Caco-2 (cell line): ENCODE measurements at regions not wholly inside any gene's neighbourhood (a gene's known extent, or its start where the extent isn't known, plus 50 kb on each side); places are given as distances from the start of the nearest gene placed in this dataset.

Experiments used
- BruUV-seq: library from RNA; stranded (reverse); fragments of 400-500 nt; replicated peaks from 2 replicates; lab custom pipeline; 2021; lab: Mats Ljungman, UMichigan
- CTCF ChIA-PET: fragments of 300-600 bp; sonication (Branson Sonifier 250); formaldehyde crosslinking; loops from one replicate; lab custom pipeline; 2022; ENCODE audit warnings: antibody characterized with exemption; lab: Charles Lee
- POLR2A ChIA-PET: fragments of 300-600 bp; sonication (Branson Sonifier 250); formaldehyde crosslinking; loops from one replicate; lab custom pipeline; 2022; ENCODE audit warnings: antibody characterized with exemption; lab: Charles Lee
- DNase-seq, 2 experiments: peaks; one replicate each; pipeline versions ENCODE4 v3.0.0 to v3.0.0-alpha.2; 2020 to 2022
- H3K27me3 ChIP-seq: replicated peaks from 2 replicates; pipeline ENCODE4 v1.6.0; 2011; ENCODE audit warnings: low read length; ENCODE audit not compliant: control insufficient read depth, insufficient read depth
- H3K36me3 ChIP-seq: 2 replicates; pipeline ENCODE4 v1.5.1; 2011; ENCODE audit warnings: low read length; ENCODE audit not compliant: control insufficient read depth, insufficient read depth
- H3K4me1 ChIP-seq: fragments of 250-450 bp; sonication (Bioruptor Pico); 2 replicates; pipeline ENCODE4 v1.5.1; 2020; ENCODE audit warnings: mild to moderate bottlenecking
- H3K4me3 ChIP-seq: 2 replicates; pipeline ENCODE4 v1.5.1; 2011; ENCODE audit warnings: low read depth, mild to moderate bottlenecking, control low read depth, low read length
- H3K9me3 ChIP-seq: fragments of 250-450 bp; sonication (Bioruptor Pico); 2 replicates; pipeline ENCODE4 v1.5.1; 2020; ENCODE audit warnings: mild to moderate bottlenecking, moderate library complexity
- H3K27ac Mint-ChIP-seq: one replicate; pipeline ENCODE4 v1.8.0; 2022; ENCODE audit warnings: mixed read lengths; ENCODE audit not compliant: unreplicated experiment
- H3K27me3 Mint-ChIP-seq: one replicate; pipeline ENCODE4 v1.8.0; 2022; ENCODE audit warnings: mixed read lengths; ENCODE audit not compliant: insufficient read depth, unreplicated experiment
- H3K36me3 Mint-ChIP-seq: one replicate; pipeline ENCODE4 v1.8.0; 2022; ENCODE audit warnings: mild to moderate bottlenecking, mixed read lengths; ENCODE audit not compliant: insufficient read depth, unreplicated experiment
- H3K4me1 Mint-ChIP-seq: one replicate; pipeline ENCODE4 v1.8.0; 2022; ENCODE audit warnings: low read depth, mixed read lengths; ENCODE audit not compliant: unreplicated experiment
- H3K4me3 Mint-ChIP-seq: one replicate; pipeline ENCODE4 v1.8.0; 2022; ENCODE audit warnings: mild to moderate bottlenecking, moderate library complexity, mixed read lengths; ENCODE audit not compliant: unreplicated experiment
- H3K9me3 Mint-ChIP-seq: one replicate; pipeline ENCODE4 v1.8.0; 2022; ENCODE audit warnings: mixed read lengths; ENCODE audit not compliant: unreplicated experiment
- CTCF ChIP-seq, 2 experiments: fragments of 200-600 bp in 1 of 2; IDR thresholded peaks; 1 replicate in 1 of 2; 2 replicates in 1 of 2; pipeline versions ENCODE4 v1.5.1 to v1.8.0; 2011 to 2022; ENCODE audit warnings: antibody characterized with exemption in 1 of 2, control low read depth in 1 of 2, inconsistent platforms in 1 of 2, low read depth in 1 of 2, low read length in 1 of 2, mild to moderate bottlenecking in 1 of 2, moderate library complexity in 1 of 2; ENCODE audit not compliant: insufficient read depth in 1 of 2, severe bottlenecking in 1 of 2, unreplicated experiment in 1 of 2
- intact Hi-C: fragments of 100-400 bp; cut with micrococcal nuclease; formaldehyde crosslinking; loops from one replicate; pipeline ENCODE4 v1.10.0; 2022; ENCODE audit not compliant: unreplicated experiment

- no peaks in the 10 kb centered on the region for H3K9me3 Mint-ChIP-seq
- no peaks in the 10 kb centered on the region for H3K9me3 ChIP-seq
- H3K4me3 ChIP-seq, result no peak overlapping the region
- H3K4me1 ChIP-seq, result no peaks in the 10 kb centered on the region
- ChIA-PET POLR2A (no interaction called here), CTCF (no interaction called here)
- no peak for TF ChIP-seq CTCF (IDR thresholded peaks at IDR 0.05; ENCODE audit: insufficient read depth in 1 of 2, low read depth in 1 of 2, low read length in 1 of 2, severe bottlenecking in 1 of 2, unreplicated experiment in 1 of 2)
- H3K4me1 Mint-ChIP-seq, result no peaks in the 10 kb centered on the region
- BruUV-seq, result no TSS peak
- intact Hi-C loops, result no loop called here
- peaks cover 27% of the 10 kb centered on the region for H3K27me3 Mint-ChIP-seq
- no peaks in the 10 kb centered on the region for H3K36me3 Mint-ChIP-seq
- H3K36me3 ChIP-seq, result no peaks in the 10 kb centered on the region
- no peak overlapping the region for H3K27ac Mint-ChIP-seq
- H3K27me3 ChIP-seq, result no peaks in the 10 kb centered on the region
- DNase-seq, result no peak
- no peak overlapping the region for H3K4me3 Mint-ChIP-seq
Observed at GRCh38 chr10:69742356-69742695, 59.4 kb upstream of the COL13A1 start.

DNA sequence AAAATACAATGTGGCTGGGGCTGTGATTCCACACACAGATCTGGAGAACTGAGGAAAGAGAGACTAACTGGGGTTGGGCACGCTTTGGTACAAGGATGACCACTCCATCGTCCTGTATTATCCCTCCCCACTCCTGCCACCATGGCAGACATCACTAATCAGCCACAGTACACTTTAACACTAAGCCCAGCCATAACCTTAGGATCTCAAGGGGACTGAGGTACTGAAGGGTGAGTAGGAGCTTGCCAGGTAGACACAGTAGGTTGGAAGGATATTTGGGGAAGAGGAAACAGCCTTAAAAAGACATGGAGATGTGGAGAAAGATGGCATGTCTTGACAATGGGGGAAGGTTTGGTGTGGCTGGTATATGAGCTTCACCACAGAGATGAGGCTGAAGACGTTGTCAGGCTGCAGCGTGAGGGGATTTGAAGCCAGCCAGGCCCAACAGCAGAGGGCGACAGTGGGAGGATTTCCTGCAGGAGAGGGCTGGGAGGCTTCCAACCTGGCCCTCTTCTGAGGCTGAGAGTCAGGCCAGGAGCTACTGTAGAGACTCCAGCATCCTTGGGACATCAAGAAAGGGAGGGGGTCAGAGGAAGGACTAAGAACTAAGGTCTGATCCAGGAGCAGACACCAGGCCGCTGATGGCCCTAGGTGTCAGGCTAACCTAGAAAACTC, 58.6 kb upstream of the COL13A1 start:
- peaks cover 27% of the 10 kb centered on the region for H3K27me3 Mint-ChIP-seq
- Histone ChIP-seq H3K27me3 (no peaks in the 10 kb centered on the region; the same call in 1 of the 2 replicates), H3K36me3 (no peaks in the 10 kb centered on the region), H3K4me1 (no peaks in the 10 kb centered on the region), H3K9me3 (no peaks in the 10 kb centered on the region), H3K4me3 (no peak overlapping the region)
- no TSS peak for BruUV-seq
- no peak overlapping the region for H3K27ac Mint-ChIP-seq
- no peaks in the 10 kb centered on the region for H3K9me3 Mint-ChIP-seq
- TF ChIP-seq CTCF (IDR thresholded peaks at IDR 0.05; ENCODE audit: insufficient read depth in 1 of 2, low read depth in 1 of 2, low read length in 1 of 2, severe bottlenecking in 1 of 2, unreplicated experiment in 1 of 2), result peak; percentile 46 to 74
- ChIA-PET POLR2A (no interaction called here), CTCF (interaction anchor here (0.8 to 1.2 kb wide), 3 partner anchors 24 to 172 kb away, joined by 3 to 4 read pairs (median 3); no protein-coding TSS in a partner anchor)
- no peaks in the 10 kb centered on the region for H3K36me3 Mint-ChIP-seq
- H3K4me1 Mint-ChIP-seq, result no peaks in the 10 kb centered on the region
- intact Hi-C loops, result loop anchor here (1.0 kb wide), 1 partner anchor 57 kb away; no protein-coding TSS in a partner anchor
- no peak overlapping the region for H3K4me3 Mint-ChIP-seq
- peak in 1 of 2 experiments; percentile 57 for DNase-seq

DNA sequence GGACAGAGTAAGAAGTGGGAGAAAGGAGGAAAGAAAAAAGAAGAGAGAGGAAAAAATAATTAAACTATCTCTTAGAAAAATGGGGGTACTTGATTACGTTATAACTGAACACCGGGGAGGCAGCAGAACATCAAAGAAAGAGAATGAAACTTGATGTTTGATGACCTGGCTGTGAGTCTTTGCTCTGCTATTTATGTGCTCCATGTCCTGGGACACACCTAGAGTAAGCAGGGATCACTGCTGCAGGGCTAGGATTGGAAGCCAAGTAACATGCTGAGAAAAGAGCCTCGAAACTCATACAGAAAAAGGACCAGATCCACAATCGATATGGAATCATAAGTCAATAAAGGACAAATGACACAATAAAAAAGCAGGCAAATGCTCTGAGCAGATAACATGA, 56.7 kb upstream of the COL13A1 start:
- H3K9me3 ChIP-seq, result no peaks in the 10 kb centered on the region
- no peaks in the 10 kb centered on the region for H3K36me3 ChIP-seq
- intact Hi-C loops, result no loop called here
- ChIA-PET POLR2A (no interaction called here), CTCF (no interaction called here)
- Mint-ChIP-seq H3K27ac (no peak overlapping the region), H3K4me3 (no peak overlapping the region), H3K36me3 (no peaks in the 10 kb centered on the region), H3K27me3 (peaks cover 35% of the 10 kb centered on the region), H3K4me1 (no peaks in the 10 kb centered on the region), H3K9me3 (no peaks in the 10 kb centered on the region)
- no peak overlapping the region for H3K4me3 ChIP-seq
- no peaks in the 10 kb centered on the region for H3K4me1 ChIP-seq
- TF ChIP-seq CTCF (IDR thresholded peaks at IDR 0.05; ENCODE audit: insufficient read depth in 1 of 2, low read depth in 1 of 2, low read length in 1 of 2, severe bottlenecking in 1 of 2, unreplicated experiment in 1 of 2), result no peak
- no peak for DNase-seq
- peaks cover 6% of the 10 kb centered on the region for H3K27me3 ChIP-seq
- BruUV-seq, result no TSS peak
